ENCODE measurements at regions not wholly inside any gene's neighbourhood (a gene's known extent, or its start where the extent isn't known, plus 50 kb on each side); places are given as distances from the start of the nearest gene placed in this dataset.
"Not testable (repeated sequence)": the region's sequence is repeated elsewhere in the genome, so short reads cannot be mapped to it uniquely, and the experiment has no call there.

DNA sequence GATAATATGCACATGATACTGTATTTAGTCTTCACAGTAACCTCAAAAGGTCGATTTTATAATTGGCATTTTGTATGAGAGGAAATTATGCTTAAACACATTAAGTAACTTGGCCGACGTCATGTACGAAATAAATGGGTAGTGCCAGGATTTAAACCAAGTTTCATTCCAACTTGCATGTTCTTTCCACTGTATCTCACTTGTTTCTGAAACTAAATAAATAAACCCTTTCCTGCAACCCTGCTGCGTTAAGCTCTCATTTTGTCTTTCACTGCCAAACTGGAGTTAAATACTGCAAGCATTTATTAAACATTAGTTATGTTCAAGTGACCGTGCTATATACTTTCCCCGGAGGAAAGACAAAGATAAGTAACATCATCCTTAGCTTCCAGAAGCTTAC, 293.9 kb upstream of the PRKD1 start:
- DNase-seq (ENCODE audit: low spot score): peak; percentile 8

DNA sequence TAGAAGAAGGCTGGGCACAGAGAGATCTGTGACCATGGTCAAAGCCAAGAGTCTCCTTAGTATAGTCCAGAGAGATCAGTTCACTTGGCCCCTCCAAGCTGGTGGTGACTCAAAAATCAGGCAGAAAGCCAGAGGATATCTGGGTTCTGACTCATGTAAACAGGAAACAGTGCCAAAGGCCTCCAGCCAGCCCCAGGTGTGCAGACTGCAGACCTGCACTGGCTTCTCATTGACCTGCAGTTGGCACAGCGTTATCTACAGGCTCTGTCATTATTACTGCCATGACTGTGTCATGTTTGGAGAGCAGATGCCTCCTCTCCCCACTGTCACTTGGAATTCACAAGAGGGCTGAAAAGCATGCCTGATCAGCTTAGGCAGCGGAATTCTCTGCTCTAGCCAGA, 295.7 kb upstream of the PRKD1 start:
- peak; percentile 86 for DNase-seq (ENCODE audit: low spot score)

DNA sequence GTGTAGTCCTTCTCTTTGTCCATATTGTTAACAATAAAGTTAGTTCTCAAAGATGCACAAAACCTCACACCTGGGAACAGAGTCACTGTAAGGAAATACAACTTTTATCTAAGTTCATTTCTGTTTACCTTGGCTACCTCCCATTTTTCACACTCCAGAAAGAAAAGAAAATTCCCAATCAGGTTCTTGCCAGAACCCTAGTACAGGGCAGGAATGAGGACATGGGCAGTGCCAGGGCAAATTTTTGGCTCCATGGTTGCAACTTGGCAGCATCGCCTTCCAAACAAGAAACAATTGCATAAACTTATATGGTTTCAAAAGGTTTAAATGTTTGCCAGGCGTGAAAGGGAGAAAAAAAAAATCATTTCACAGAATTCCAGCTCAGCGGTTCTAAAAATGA, 296.3 kb upstream of the PRKD1 start:
- DNase-seq (ENCODE audit: low spot score): no peak

DNA sequence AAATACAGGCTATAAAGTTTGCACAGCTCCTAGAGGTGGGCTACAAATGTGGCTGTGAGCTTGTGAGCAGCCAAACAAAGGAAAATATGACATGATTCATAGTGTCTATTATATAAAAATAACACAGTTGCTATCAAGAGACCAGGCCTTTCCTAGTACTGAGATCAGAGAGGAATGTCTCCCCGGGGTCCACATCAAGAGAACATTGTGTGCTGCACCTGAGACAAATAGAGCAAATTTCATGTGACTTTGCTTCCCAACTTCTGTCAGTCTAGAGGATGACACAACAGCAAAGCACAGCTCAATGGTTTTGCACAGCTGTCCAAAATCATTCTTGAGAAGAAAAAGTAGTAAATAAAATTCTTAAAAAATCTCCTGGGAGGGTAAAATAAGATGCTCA, 297.5 kb upstream of the PRKD1 start:
- no peak for DNase-seq (ENCODE audit: low spot score)

DNA sequence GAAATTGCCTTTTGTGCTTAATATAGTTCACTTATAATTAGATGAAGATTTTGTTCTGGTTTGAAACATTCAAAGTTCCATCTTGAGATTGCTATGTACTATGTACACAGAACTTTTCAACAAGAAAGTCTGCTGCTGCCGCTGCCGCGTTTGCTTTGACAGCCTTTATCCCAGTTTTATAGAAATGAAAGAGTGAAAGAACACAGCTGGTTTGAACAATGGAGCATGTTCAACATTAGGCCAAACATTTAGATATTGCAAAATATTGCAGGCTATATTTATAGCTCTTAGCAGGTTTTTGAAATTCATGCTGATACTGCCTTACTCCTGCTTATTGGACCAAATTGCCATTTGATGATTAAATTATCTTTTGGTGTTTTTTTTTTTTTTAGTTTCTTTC, 299.8 kb upstream of the PRKD1 start:
- DNase-seq (ENCODE audit: low spot score): no peak

DNA sequence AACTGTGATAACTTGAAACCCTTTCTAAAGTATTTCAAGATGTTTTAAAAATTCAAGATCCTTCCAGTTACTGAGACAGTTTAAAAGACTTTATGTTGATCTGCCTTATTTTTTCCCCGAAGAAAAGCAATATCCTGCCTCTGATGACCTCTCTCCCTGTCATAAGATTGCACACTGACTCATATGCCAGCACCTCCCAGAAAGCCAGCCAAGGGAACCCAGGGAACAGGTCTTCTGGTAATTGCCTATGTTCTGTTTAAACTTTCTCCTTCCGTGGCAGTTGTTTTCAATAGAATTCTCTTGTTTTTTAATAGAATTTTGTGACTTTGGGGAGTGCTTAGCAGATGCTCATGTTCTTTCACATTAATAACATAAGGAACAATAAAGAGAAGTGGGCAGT, 300.2 kb upstream of the PRKD1 start:
- DNase-seq (ENCODE audit: low spot score): peak; percentile 43

DNA sequence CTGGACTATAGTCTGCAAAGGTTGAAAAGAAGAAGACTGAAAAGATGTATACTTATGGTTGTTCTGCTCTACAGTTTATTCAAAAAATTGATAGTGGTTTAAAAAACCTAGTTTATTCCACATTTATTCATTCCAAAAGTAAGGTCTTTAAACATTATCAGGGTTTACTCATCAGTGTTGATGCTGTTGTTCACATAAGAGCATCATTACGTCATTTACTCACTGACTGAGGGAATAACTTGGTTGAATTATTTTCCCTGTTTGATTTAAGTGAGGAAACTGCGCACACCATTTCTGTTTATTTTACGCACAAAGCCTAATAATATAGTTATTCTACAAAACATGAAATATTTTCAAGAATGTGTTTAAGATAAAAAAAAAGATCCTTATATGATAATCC, 303.1 kb upstream of the PRKD1 start:
- DNase-seq (ENCODE audit: low spot score): no peak

DNA sequence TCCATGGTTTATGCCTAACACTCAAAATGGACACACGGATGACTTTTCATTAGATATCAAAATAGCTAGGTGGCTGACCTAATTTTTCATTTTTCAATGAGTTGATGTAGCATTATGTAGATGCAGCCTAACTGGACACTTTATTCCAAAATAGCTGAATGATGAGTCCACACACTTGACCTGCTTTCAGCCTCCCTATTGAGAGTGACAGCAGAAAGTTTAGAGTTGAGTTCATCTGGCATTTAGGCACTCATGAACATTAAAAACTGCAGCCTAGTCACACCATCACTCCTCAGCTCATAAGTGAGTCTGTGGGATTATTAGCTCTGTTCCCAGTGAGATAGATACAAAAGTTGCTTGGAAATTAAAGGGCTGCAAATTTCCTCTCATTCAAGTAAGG, 307.3 kb upstream of the PRKD1 start:
- DNase-seq (ENCODE audit: low spot score): no peak

DNA sequence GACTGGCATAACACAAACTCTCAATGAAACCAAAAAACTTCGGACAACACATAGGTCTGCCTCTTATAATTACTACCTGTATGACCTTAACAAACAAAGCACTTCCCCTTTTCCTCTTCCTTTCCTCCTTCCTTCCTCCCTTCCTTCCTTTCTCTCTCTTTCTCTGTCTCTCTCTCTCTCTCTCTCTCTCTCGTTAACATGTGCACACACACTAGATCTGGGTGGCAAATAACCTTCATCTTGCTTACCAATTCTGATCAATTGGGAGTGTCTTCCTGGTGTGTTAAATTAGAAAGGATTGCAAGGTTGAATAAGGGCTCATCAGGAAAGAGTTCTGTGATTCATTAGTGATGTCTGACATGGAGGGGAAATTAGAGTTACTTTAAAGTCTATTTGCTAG, 307.8 kb upstream of the PRKD1 start:
- DNase-seq (ENCODE audit: low spot score): no peak

DNA sequence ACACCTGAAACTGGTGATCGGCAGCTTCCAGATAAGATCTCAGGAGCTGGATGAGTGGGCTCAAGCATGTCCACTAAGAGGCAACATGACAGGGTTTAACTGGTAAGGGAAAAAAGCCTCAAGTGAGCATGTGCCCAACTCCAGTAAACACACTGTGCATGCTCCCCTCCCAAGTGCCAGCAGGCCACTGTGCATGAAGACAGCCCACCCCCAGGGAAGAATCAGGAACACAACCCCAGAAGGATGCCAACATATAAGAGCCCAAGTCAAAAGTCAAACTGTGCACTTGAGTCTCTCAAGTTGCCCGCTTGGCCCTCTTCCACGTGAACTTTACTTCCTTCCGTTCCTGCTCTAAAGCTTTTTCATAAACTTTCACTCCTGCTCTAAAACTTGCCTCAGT, 311.3 kb upstream of the PRKD1 start:
- DNase-seq (ENCODE audit: low spot score): no peak

DNA sequence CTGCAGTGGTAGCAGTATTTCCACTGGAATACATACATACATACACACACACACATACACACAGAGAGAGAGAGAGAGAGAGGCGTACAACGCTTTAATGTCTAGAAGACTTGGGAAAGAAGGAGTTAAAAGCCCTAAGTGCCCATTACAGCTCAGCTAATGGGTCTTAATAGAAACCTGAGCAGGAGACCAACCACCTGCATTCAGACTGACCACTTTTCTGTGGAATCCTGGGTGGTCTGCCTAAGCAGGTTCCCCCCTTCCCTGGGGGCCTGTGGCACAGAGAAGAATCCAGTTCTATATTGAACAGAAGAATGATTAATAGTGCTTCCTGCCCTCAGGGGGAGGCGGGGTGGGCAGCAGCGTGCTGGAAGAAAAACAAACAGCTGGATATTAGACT, 312.4 kb upstream of the PRKD1 start:
- DNase-seq (ENCODE audit: low spot score): no peak

DNA sequence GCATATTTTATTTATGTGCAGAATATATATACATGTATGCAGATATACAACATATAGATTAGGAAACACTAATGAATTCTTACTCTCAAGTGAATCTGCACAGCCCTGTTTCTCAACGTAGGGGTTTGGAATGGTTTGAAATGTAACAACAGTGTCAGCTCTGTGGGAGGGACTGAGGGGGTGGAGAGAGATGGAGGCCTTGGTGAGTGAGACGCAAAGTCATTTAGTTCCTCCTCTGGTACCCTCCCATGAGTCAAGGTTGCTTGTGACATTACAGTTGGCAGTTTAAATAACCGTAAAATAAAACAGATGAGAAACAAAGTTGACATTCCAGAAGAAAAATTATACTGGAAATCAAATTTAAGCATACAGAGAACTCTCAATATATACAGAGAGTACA, 313.0 kb upstream of the PRKD1 start:
- no peak for DNase-seq (ENCODE audit: low spot score)

DNA sequence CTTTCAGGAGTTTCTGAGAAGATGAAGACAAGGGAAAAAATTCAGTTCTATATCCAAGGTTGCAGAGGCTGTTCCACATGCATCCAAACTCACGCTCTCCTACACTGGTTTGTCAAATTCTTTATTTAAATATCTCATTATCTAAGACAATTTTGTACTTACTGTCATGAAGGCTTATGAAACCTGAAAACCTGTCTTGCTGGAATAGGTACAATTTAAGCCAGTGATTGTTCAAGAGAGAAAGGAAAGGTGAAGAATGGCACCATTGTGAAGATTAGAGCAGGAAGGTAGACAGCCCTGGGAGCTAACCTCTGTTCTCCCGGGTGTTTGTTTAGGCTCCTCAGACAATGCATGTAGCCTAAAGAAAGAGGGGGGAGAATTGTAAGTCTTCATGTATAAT, 315.1 kb upstream of the PRKD1 start:
- DNase-seq (ENCODE audit: low spot score): no peak

DNA sequence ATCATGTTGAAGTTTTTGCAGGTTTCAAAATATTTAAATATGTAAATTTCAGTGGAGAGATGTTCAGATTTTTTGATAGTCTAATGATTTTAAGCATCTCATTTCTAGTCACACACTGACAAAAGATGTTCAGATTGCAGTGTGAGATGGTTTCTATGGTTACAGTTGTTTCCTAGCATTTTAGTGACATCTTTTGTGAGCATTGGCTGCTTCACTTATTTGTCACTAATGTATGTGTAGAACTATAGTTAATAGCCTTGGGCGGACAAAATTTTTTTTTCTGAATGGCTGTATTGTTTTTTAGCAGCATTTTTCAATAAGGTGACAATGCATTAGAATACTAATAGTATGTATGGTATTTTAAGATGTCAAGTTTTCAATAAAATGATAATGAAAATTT, 315.6 kb upstream of the PRKD1 start:
- DNase-seq (ENCODE audit: low spot score): no peak

DNA sequence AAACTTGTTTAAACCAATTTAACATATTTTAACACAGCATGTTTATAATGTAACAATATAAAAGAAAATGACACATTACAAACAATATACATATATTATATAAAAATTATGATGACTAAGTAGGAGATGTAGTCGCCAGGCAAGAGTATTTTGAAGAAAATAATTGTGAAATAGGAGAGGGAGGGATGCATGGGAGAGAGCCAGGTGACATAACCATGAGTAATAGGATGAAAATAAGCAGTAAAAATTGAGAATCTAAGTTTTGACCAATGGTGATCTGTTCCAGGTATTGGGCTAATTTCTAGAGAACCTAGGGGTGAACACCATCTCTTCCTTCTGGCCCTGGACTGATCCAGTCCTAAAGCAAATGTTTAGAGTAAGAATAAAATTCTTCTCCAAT, 315.2 kb upstream of the G2E3 start:
- DNase-seq (ENCODE audit: low spot score): no peak

DNA sequence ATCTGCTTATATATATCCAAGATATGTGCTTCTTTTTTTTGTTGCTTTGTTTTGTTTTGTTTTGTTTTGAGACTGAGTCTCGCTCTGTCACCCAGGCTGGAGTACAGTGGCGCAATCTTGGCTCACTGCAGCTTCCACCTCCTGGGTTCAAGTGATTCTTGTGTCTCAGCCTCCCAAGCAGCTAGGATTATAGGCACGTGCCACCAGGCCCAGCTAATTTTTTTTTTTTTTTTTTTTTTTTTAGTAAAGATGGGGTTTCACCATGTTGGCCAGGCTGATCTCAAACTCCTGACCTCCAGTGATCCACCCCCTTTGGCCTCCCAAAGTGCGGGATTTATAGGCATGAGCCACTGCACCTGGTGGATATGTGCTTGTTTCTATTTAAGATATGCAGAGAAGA, 314.6 kb upstream of the G2E3 start:
- DNase-seq (ENCODE audit: low spot score): not testable (repeated sequence)

DNA sequence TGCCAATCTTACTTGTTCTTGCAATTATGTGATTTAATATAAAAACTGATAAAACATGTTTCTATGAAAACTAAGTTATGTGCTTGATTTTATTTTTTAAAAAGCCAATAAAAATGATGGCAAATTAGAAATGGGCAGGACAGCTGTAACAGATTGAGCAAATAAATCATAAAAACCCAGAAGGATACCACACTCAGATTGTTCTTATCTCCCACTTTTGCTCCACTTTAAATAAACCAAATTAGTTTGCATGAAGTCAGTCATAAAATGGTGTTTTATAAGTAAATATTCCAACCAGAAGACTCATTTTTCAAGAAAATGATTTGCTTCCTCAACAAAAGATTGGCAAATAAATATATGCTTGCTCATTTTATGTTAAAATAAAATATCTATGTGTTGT, 307.9 kb upstream of the G2E3 start:
- DNase-seq (ENCODE audit: low spot score): no peak

DNA sequence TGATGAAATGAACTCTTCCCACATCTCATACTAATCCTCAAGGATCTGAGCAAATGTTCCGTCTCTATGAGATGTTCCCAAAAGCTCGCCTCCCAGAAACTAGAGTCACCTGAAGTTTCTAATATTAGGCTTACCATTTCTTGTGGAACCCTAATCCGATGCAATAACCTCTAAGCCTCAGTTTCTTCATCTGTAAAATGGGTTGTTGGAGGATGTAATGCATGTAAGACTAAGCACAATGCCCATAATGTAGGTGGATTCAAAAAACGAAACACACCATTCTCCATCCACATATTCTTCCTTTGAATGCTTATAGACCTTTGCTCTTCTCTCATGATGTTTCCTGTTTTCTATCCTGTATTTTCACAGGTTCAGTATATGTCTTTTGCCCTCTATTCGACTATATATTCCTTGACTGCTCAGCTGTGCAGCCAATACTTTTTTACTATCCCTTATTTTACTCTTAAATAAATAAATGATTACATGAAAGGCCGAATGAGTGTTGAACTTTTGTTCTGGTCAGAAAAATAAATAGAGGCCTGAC, 307.3 kb upstream of the G2E3 start:
- DNase-seq (ENCODE audit: low spot score): no peak

DNA sequence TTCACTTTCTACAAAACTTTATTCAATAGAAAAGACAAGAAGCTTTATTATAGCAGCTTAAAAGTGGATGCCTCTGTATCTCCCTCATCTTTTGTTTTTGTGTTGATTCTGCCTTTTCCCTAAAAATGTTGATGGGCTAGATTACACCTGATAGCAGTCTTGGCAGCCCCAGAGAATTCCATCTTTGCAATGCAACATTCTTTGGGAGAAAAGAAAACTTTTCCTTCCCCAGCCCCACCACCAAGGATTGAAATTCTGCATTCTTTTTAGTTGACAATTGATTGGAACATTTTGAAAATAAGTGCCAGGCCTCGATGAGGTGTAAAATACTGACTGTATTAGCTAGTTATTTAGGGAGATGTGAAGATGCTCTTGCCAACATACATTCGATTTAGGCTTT, 306.8 kb upstream of the G2E3 start:
- DNase-seq (ENCODE audit: low spot score): no peak

DNA sequence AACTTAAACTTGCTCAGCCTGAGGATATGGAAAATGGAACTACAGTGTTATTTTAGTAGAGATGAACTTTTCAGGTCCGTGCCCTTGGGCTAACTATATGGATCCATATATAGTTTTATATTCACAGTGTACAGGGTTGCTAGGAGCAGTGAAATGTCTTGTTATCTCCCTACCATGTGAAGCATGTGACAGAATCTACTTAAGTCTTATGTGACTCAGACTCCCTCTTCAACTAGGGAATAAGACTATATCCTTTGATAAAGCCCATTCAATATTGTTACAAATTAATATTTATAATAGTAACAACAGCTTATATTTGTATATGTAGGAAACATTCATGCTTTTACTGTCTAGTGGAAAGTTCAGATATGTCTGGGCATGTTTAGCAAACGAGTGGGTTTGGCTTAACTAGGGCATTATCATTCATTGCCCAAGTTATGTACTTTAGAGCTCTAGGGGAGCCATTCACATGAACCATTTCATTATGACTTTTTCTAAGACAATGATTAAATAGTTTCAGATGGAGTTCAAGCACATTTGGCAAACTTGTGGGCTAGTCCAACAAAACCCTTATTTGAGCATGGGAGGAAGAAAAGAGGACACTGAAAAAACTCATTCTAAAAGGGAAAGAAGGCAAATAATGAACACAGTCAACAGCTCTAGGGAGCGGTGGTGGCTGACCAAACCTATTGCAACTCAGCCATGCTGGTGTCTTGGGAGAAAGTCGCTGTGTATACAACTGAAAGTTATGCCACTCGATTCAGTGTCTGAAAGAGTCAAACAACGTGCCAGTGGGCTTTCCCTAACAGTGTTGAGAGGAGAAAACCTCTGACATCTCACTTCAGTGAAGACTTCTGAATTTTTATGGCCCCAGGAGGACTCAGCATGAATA, 305.9 kb upstream of the G2E3 start:
- DNase-seq (ENCODE audit: low spot score): no peak

DNA sequence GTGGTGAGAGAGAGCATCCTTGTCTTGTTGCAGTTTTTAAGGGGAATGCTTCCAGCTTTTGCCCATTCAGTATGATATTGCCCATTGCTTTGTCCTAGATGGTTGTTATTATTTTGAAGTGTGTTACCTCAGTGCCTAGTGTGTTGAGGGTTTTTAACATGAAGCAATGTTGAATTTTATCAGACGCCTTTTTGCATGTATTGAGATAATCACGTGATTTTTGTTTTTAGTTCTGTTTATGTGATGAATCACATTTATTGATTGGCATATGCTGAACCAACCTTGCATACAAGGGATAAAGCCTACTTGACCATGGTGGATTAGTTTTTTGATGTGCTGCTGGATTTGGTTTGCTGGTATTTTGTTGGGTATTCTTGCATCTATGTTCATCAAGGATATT, 302.3 kb upstream of the G2E3 start:
- no peak for DNase-seq (ENCODE audit: low spot score)

DNA sequence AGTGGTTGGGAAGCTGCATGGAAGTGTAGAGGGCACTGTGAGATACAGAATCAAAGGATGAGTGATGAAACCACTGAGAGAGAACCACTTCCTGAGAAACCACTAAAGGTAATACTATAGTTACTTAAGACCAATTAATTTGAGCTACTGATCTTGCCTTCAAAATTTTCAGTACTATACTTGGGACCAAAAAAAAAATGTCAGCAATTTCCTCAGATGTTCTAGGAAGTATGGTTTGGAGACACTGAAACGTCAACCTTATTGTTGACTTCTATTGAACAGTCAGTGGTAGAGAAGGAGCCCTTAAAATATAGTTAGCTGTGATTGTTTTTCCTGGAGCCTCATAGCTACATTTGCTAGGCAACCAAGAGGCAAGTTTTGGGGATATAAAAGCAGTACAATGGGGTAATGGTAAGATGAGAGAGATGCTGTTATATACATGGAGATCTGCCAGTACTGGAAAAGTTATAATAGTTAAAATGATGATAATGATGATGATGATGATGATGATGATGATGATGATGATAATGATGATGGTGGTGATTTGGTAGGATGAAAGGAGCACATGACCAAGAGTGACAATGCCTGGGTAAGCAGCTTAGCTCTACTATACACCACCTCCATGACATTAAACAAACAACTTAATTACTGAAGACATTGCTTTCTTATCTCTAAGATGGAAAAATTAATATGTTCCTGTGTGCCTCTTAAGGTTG, 300.9 kb upstream of the G2E3 start:
- no peak for DNase-seq (ENCODE audit: low spot score)

All from H4 (cell line).